ENCODE measurements at regions not wholly inside any gene's neighbourhood (a gene's known extent, or its start where the extent isn't known, plus 50 kb on each side); places are given as distances from the start of the nearest gene placed in this dataset.

- DNase-seq, result no peak
- Histone ChIP-seq H2AK5ac (ENCODE audit: low read length) (no peak overlapping the region), H3K27me3 (ENCODE audit: insufficient read depth, low read length) (no peaks in the 10 kb centered on the region), H3K14ac (ENCODE audit: low read length) (no peak overlapping the region), H3K23ac (ENCODE audit: low read length) (no peak overlapping the region), H2BK5ac (ENCODE audit: low read depth, low read length, poor library complexity) (no peak overlapping the region), H4K91ac (ENCODE audit: low read depth, low read length) (no peak overlapping the region), H3K79me1 (ENCODE audit: low read length) (no peaks in the 10 kb centered on the region), H4K8ac (ENCODE audit: low read depth, low read length) (no peak overlapping the region), H3K27ac (ENCODE audit: low read depth, low read length) (no peak overlapping the region), H3K9ac (ENCODE audit: low read length) (no peak overlapping the region), H3K4me3 (ENCODE audit: low read depth, low read length) (no peak overlapping the region), H3K4me2 (ENCODE audit: low read length) (peak overlapping the region; percentile 6), H2BK12ac (ENCODE audit: low read length) (no peak overlapping the region), H2BK120ac (ENCODE audit: insufficient read depth, low read length, poor library complexity) (no peak overlapping the region), H3K4ac (ENCODE audit: low read depth, low read length) (no peak overlapping the region), H4K12ac (ENCODE audit: low read depth, low read length) (no peak overlapping the region), H3K79me2 (ENCODE audit: control insufficient read depth, insufficient read depth, low read length, poor library complexity) (no peaks in the 10 kb centered on the region), H3K4me1 (ENCODE audit: control insufficient read depth in 1 of 2, insufficient read depth in 2 of 2, low read length in 2 of 2) (peaks cover 3 to 10% of the 10 kb centered on the region in 2 experiments), H3K9me3 (ENCODE audit: insufficient read depth, low read depth, low read length) (peaks cover 4% of the 10 kb centered on the region), H3K36me3 (ENCODE audit: control insufficient read depth in 1 of 2, insufficient read depth in 2 of 2, low read length in 2 of 2) (no peaks in the 10 kb centered on the region), H3K18ac (ENCODE audit: low read length) (no peak overlapping the region), H2AFZ (ENCODE audit: insufficient read depth, low read length, poor library complexity) (no peak overlapping the region)
- no CpG with 5 or more reads among the region's 4 CpGs for WGBS (ENCODE audit: extremely low coverage, insufficient coverage, insufficient read length)
Observed at GRCh38 chr15:26295336-26296085, 432.4 kb upstream of the ATP10A start.

DNA sequence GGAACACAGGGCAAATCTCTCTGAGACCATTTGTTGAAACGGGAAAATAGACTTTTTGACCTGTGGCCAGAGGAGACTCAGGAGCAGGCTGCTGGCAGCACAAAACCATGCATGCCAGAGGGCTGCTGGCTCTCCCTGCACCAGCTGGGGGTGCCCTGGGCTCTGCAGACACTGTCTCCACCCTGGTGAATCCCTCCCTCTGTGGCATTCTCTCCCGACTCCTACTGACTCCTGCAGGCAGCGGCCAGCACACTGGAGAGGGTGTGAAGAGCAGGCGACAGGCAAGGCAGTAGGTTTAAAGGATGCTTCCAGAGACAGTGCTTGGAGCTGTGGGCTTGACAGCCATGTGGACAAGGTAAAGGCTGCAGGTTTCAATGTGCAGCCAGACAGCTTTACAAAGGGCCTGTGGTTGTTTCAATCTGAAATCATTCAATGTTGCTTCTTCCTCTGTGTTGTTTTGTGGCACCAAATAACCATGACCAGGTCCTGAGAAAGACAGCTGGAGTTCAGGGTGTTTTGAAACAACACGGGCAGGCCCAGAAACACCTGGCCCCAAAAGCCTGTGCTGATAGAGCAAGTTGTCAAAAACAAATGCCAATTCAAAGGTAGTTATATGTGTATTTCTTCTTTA lies 431.0 kb upstream of the ATP10A start:
- no peak overlapping the region for H2AFZ ChIP-seq (ENCODE audit: insufficient read depth, low read length, poor library complexity)
- no peak overlapping the region for H4K91ac ChIP-seq (ENCODE audit: low read depth, low read length)
- peaks cover 7% of the 10 kb centered on the region for H3K9me3 ChIP-seq (ENCODE audit: insufficient read depth, low read depth, low read length)
- H3K79me1 ChIP-seq (ENCODE audit: low read length), result no peaks in the 10 kb centered on the region
- no peak overlapping the region for H3K9ac ChIP-seq (ENCODE audit: low read length)
- H3K27me3 ChIP-seq (ENCODE audit: insufficient read depth, low read length), result no peaks in the 10 kb centered on the region
- no peak overlapping the region for H3K18ac ChIP-seq (ENCODE audit: low read length)
- H2BK12ac ChIP-seq (ENCODE audit: low read length), result no peak overlapping the region
- H3K79me2 ChIP-seq (ENCODE audit: control insufficient read depth, insufficient read depth, low read length, poor library complexity), result no peaks in the 10 kb centered on the region
- H3K4me2 ChIP-seq (ENCODE audit: low read length), result no peak overlapping the region
- H3K4me1 ChIP-seq (ENCODE audit: control insufficient read depth in 1 of 2, insufficient read depth in 2 of 2, low read length in 2 of 2), result peaks cover 3 to 10% of the 10 kb centered on the region in 2 experiments
- no CpG with 5 or more reads among the region's 5 CpGs for WGBS (ENCODE audit: extremely low coverage, insufficient coverage, insufficient read length)
- peak overlapping the region; percentile 24 for H3K4me3 ChIP-seq (ENCODE audit: low read depth, low read length)
- no peak overlapping the region for H2BK120ac ChIP-seq (ENCODE audit: insufficient read depth, low read length, poor library complexity)
- no peak overlapping the region for H4K12ac ChIP-seq (ENCODE audit: low read depth, low read length)
- H3K4ac ChIP-seq (ENCODE audit: low read depth, low read length), result no peak overlapping the region
- H2BK5ac ChIP-seq (ENCODE audit: low read depth, low read length, poor library complexity), result no peak overlapping the region
- no peak overlapping the region for H3K27ac ChIP-seq (ENCODE audit: low read depth, low read length)
- no peak overlapping the region for H3K14ac ChIP-seq (ENCODE audit: low read length)
- no peak for DNase-seq
- H3K23ac ChIP-seq (ENCODE audit: low read length), result no peak overlapping the region
- no peak overlapping the region for H2AK5ac ChIP-seq (ENCODE audit: low read length)
- H3K36me3 ChIP-seq (ENCODE audit: control insufficient read depth in 1 of 2, insufficient read depth in 2 of 2, low read length in 2 of 2), result no peaks in the 10 kb centered on the region
- no peak overlapping the region for H4K8ac ChIP-seq (ENCODE audit: low read depth, low read length)

DNA sequence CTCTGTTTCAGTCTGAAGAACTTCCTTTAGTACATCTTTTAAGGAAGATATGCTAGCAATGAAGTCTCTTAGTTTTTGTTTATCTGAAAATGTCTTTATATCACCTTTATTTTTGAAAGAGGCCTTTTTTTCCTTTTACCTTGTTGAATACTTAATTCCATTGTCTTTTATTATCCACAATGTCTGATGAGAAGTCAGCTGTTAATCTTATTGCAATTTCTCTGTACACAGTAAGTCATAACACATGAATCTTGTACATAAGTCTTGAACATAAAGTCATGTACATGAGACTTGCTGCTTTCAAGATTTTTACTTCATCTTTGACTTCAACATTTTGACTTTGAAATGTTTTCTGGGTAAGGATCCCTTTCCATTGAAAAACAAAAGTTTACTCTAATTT lies 424.3 kb upstream of the ATP10A start:
- Histone ChIP-seq H3K23ac (ENCODE audit: low read length) (no peak overlapping the region), H3K36me3 (ENCODE audit: control insufficient read depth in 1 of 2, insufficient read depth in 2 of 2, low read length in 2 of 2) (no peaks in the 10 kb centered on the region), H2BK12ac (ENCODE audit: low read length) (no peak overlapping the region), H3K79me1 (ENCODE audit: low read length) (no peaks in the 10 kb centered on the region), H2AFZ (ENCODE audit: insufficient read depth, low read length, poor library complexity) (no peak overlapping the region), H2BK5ac (ENCODE audit: low read depth, low read length, poor library complexity) (no peak overlapping the region), H2BK120ac (ENCODE audit: insufficient read depth, low read length, poor library complexity) (no peak overlapping the region), H4K91ac (ENCODE audit: low read depth, low read length) (no peak overlapping the region), H3K79me2 (ENCODE audit: control insufficient read depth, insufficient read depth, low read length, poor library complexity) (no peaks in the 10 kb centered on the region), H3K4me1 (ENCODE audit: control insufficient read depth in 1 of 2, insufficient read depth in 2 of 2, low read length in 2 of 2) (no peaks in the 10 kb centered on the region), H3K9ac (ENCODE audit: low read length) (no peak overlapping the region), H3K14ac (ENCODE audit: low read length) (no peak overlapping the region), H4K12ac (ENCODE audit: low read depth, low read length) (no peak overlapping the region), H4K8ac (ENCODE audit: low read depth, low read length) (no peak overlapping the region), H3K4me2 (ENCODE audit: low read length) (no peak overlapping the region), H3K27ac (ENCODE audit: low read depth, low read length) (no peak overlapping the region), H2AK5ac (ENCODE audit: low read length) (no peak overlapping the region), H3K4ac (ENCODE audit: low read depth, low read length) (no peak overlapping the region), H3K9me3 (ENCODE audit: insufficient read depth, low read depth, low read length) (peaks cover 6% of the 10 kb centered on the region), H3K4me3 (ENCODE audit: low read depth, low read length) (no peak overlapping the region), H3K18ac (ENCODE audit: low read length) (no peak overlapping the region), H3K27me3 (ENCODE audit: insufficient read depth, low read length) (no peaks in the 10 kb centered on the region)
- DNase-seq, result no peak

DNA sequence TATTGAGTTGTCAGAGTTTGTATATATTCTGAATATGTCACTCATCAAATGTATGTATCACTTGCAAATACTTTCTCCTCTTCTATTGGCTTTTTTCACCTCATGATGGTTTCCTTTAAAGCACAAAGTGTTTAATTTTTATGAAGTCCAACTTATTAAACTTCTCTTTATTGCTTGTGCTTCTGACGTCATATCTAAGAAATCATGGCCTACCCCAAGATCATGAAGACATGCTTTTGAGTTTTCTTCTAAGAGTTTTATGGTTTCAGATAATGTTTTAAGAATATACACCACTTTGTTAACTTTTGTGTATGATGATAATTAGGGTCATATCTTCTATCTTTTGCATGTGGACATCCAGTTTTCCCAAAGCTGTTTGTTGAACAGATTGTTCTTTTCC lies 417.2 kb upstream of the ATP10A start:
- no peak overlapping the region for H3K18ac ChIP-seq (ENCODE audit: low read length)
- H3K27me3 ChIP-seq (ENCODE audit: insufficient read depth, low read length), result no peaks in the 10 kb centered on the region
- no peak overlapping the region for H3K23ac ChIP-seq (ENCODE audit: low read length)
- no peak for DNase-seq
- no peaks in the 10 kb centered on the region for H3K9me3 ChIP-seq (ENCODE audit: insufficient read depth, low read depth, low read length)
- no peak overlapping the region for H2BK12ac ChIP-seq (ENCODE audit: low read length)
- H3K14ac ChIP-seq (ENCODE audit: low read length), result no peak overlapping the region
- no peaks in the 10 kb centered on the region for H3K79me2 ChIP-seq (ENCODE audit: control insufficient read depth, insufficient read depth, low read length, poor library complexity)
- no peak overlapping the region for H3K4me3 ChIP-seq (ENCODE audit: low read depth, low read length)
- H3K4me1 ChIP-seq (ENCODE audit: control insufficient read depth in 1 of 2, insufficient read depth in 2 of 2, low read length in 2 of 2), result no peaks in the 10 kb centered on the region
- H4K12ac ChIP-seq (ENCODE audit: low read depth, low read length), result no peak overlapping the region
- H3K9ac ChIP-seq (ENCODE audit: low read length), result no peak overlapping the region
- no peak overlapping the region for H2AFZ ChIP-seq (ENCODE audit: insufficient read depth, low read length, poor library complexity)
- H3K4me2 ChIP-seq (ENCODE audit: low read length), result no peak overlapping the region
- no peak overlapping the region for H2BK120ac ChIP-seq (ENCODE audit: insufficient read depth, low read length, poor library complexity)
- H3K36me3 ChIP-seq (ENCODE audit: control insufficient read depth in 1 of 2, insufficient read depth in 2 of 2, low read length in 2 of 2), result no peaks in the 10 kb centered on the region
- WGBS (ENCODE audit: extremely low coverage, insufficient coverage, insufficient read length), result no CpG with 5 or more reads among the region's 1 CpG
- H3K27ac ChIP-seq (ENCODE audit: low read depth, low read length), result no peak overlapping the region
- H2BK5ac ChIP-seq (ENCODE audit: low read depth, low read length, poor library complexity), result no peak overlapping the region
- no peak overlapping the region for H3K4ac ChIP-seq (ENCODE audit: low read depth, low read length)
- no peak overlapping the region for H4K8ac ChIP-seq (ENCODE audit: low read depth, low read length)
- H2AK5ac ChIP-seq (ENCODE audit: low read length), result no peak overlapping the region
- no peak overlapping the region for H4K91ac ChIP-seq (ENCODE audit: low read depth, low read length)
- no peaks in the 10 kb centered on the region for H3K79me1 ChIP-seq (ENCODE audit: low read length)

Measured in trophoblast cell (in vitro differentiated cells and primary cell).